Naive thymus-derived CD4-positive, alpha-beta T cell (primary cell): ENCODE measurements at regions not wholly inside any gene's neighbourhood (a gene's known extent, or its start where the extent isn't known, plus 50 kb on each side); places are given as distances from the start of the nearest gene placed in this dataset.

ENCODE experiments used
- ATAC-seq: fragments of 150-1000 bp; cut with Tn5 transposase; 2 replicates; pipeline ENCODE4 v1.10.0; 2021; ENCODE audit warnings: mild to moderate bottlenecking, moderate library complexity
- CTCF ChIA-PET: fragments of 350-600 bp; sonication (Branson Sonifier 250); formaldehyde crosslinking; loops from one replicate; lab custom pipeline; 2021; ENCODE audit warnings: antibody characterized with exemption; lab: Charles Lee
- POLR2A ChIA-PET: fragments of 350-600 bp; sonication (Branson Sonifier 250); formaldehyde crosslinking; loops from one replicate; lab custom pipeline; 2021; ENCODE audit warnings: antibody characterized with exemption, inconsistent platforms; lab: Charles Lee
- DNase-seq, 9 donors: peaks; one replicate each; pipeline versions ENCODE4 v3.0.0 to v3.0.0-alpha.2; 2020 to 2022; ENCODE audit warnings: mixed read lengths in 1 of 9
- H3K27ac ChIP-seq: one replicate; pipeline ENCODE4 v1.7.0; 2013; ENCODE audit warnings: mild to moderate bottlenecking, low read depth, low read length, moderate library complexity
- H3K27me3 ChIP-seq, 2 donors: one replicate each; pipeline ENCODE4 v1.7.0; 2013; ENCODE audit warnings: low read length in 2 of 2, mild to moderate bottlenecking in 2 of 2, moderate library complexity in 2 of 2; ENCODE audit not compliant: control insufficient read depth in 2 of 2, insufficient read depth in 2 of 2
- H3K36me3 ChIP-seq, 3 experiments: 1 replicate in 2 of 3; 2 replicates in 1 of 3; pipeline ENCODE4 v1.7.0; 2013; ENCODE audit warnings: low read length in 3 of 3, mild to moderate bottlenecking in 3 of 3, moderate library complexity in 1 of 3; ENCODE audit not compliant: insufficient read depth in 3 of 3, control insufficient read depth in 2 of 3
- H3K4me1 ChIP-seq, 2 donors: one replicate each; pipeline ENCODE4 v1.7.0; 2013; ENCODE audit warnings: low read length in 2 of 2, mild to moderate bottlenecking in 2 of 2, moderate library complexity in 1 of 2; ENCODE audit not compliant: control insufficient read depth in 2 of 2, insufficient read depth in 2 of 2
- H3K4me3 ChIP-seq: 2 replicates; pipeline ENCODE4 v1.7.0; 2013; ENCODE audit warnings: mild to moderate bottlenecking, low read length
- H3K9me3 ChIP-seq, 3 experiments: 1 replicate in 2 of 3; 2 replicates in 1 of 3; pipeline ENCODE4 v1.7.0; 2013; ENCODE audit warnings: low read length in 3 of 3; ENCODE audit not compliant: control insufficient read depth in 2 of 3
- H3K27ac Mint-ChIP-seq, 9 donors: one replicate each; pipeline ENCODE4 v1.8.0; 2020 to 2022; ENCODE audit warnings: mixed read lengths in 9 of 9, mild to moderate bottlenecking in 8 of 9, moderate library complexity in 5 of 9, inconsistent platforms in 2 of 9
- H3K27me3 Mint-ChIP-seq, 5 donors: one replicate each; pipeline ENCODE4 v1.8.0; 2021 to 2022; ENCODE audit warnings: mixed read lengths in 5 of 5, mild to moderate bottlenecking in 1 of 5
- H3K36me3 Mint-ChIP-seq, 5 donors: one replicate each; pipeline ENCODE4 v1.8.0; 2020 to 2022; ENCODE audit warnings: mixed read lengths in 5 of 5, mild to moderate bottlenecking in 3 of 5, inconsistent platforms in 1 of 5
- H3K4me1 Mint-ChIP-seq, 7 donors: one replicate each; pipeline ENCODE4 v1.8.0; 2020 to 2022; ENCODE audit warnings: mixed read lengths in 7 of 7, mild to moderate bottlenecking in 3 of 7, inconsistent platforms in 1 of 7
- H3K4me3 Mint-ChIP-seq, 10 donors: one replicate each; pipeline ENCODE4 v1.8.0; 2020 to 2022; ENCODE audit warnings: mild to moderate bottlenecking in 10 of 10, mixed read lengths in 10 of 10, moderate library complexity in 6 of 10, inconsistent platforms in 2 of 10
- H3K9me3 Mint-ChIP-seq, 11 donors: one replicate each; pipeline ENCODE4 v1.8.0; 2020 to 2022; ENCODE audit warnings: mixed read lengths in 11 of 11, mild to moderate bottlenecking in 4 of 11, inconsistent platforms in 1 of 11, moderate library complexity in 1 of 11
- intact Hi-C, 2 donors: fragments of 100-400 bp; cut with micrococcal nuclease; formaldehyde crosslinking; loops; one replicate each; pipeline ENCODE4 v1.15.1; 2023

DNA sequence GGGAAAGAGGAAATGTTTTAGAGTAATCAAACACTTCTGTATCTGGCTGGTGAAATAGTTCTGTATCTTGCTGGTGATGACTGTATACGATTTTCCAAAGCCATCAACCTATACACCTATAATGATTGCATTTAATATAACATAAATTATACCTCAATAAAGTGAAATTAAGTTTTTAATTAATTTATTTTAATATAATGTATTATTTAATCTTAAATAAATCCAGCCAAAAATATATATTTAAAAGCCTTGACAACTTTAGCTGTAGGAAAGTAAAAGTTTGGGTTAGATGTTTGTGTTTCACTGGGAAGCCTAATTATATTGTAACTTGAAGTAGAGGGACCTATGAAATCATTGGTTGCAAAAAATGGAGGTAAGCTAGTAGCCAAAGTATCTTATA lies 654.8 kb upstream of the MIS18BP1 start:
- POLR2A ChIA-PET: no interaction called here
- no peaks in the 10 kb centered on the region for H3K4me1 ChIP-seq
- ATAC-seq (no peak), DNase-seq (no peak)
- H3K9me3 Mint-ChIP-seq: peaks cover 0 to 8% (median 3%) of the 10 kb centered on the region in 11 donors
- H3K27ac ChIP-seq: no peak overlapping the region
- no peaks in the 10 kb centered on the region for H3K36me3 Mint-ChIP-seq
- intact Hi-C loops: no loop called here
- H3K36me3 ChIP-seq: no peaks in the 10 kb centered on the region
- CTCF ChIA-PET: no interaction called here
- H3K27me3 Mint-ChIP-seq: no peaks in the 10 kb centered on the region
- peaks cover 0 to 3% (median 0%) of the 10 kb centered on the region in 3 experiments for H3K9me3 ChIP-seq
- H3K4me3 Mint-ChIP-seq: no peak overlapping the region
- no peak overlapping the region for H3K4me3 ChIP-seq
- no peak overlapping the region for H3K27ac Mint-ChIP-seq
- H3K27me3 ChIP-seq: no peaks in the 10 kb centered on the region
- no peaks in the 10 kb centered on the region for H3K4me1 Mint-ChIP-seq

DNA sequence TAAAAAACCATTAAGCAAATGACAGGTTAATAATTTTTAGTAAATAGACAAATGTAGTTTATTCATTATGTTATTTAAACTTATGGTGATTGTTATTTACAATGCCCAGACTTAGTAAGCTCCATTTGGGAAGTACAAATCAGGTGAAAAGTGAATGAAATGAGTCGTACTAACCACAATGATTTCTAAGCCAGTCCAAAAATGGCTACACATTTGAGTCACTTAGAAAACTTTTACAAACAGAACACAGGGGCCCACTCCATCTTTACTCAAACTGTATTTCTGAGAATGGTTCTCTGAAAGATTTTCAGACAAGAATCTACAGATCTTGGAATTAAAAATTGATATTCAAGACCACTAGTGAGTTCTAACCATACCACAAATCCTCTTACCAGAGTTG lies 653.3 kb upstream of the MIS18BP1 start:
- Mint-ChIP-seq H3K27ac (no peak overlapping the region), H3K27me3 (no peaks in the 10 kb centered on the region), H3K36me3 (no peaks in the 10 kb centered on the region), H3K4me3 (no peak overlapping the region), H3K4me1 (no peaks in the 10 kb centered on the region), H3K9me3 (peaks cover 0 to 5% (median 3%) of the 10 kb centered on the region in 11 donors)
- intact Hi-C loops: no loop called here
- no peak overlapping the region for H3K4me3 ChIP-seq
- H3K36me3 ChIP-seq: no peaks in the 10 kb centered on the region
- POLR2A ChIA-PET: no interaction called here
- H3K4me1 ChIP-seq: no peaks in the 10 kb centered on the region
- peaks cover 0 to 3% (median 0%) of the 10 kb centered on the region in 3 experiments for H3K9me3 ChIP-seq
- CTCF ChIA-PET: no interaction called here
- no peak overlapping the region for H3K27ac ChIP-seq
- DNase-seq (no peak), ATAC-seq (no peak)
- H3K27me3 ChIP-seq: no peaks in the 10 kb centered on the region

DNA sequence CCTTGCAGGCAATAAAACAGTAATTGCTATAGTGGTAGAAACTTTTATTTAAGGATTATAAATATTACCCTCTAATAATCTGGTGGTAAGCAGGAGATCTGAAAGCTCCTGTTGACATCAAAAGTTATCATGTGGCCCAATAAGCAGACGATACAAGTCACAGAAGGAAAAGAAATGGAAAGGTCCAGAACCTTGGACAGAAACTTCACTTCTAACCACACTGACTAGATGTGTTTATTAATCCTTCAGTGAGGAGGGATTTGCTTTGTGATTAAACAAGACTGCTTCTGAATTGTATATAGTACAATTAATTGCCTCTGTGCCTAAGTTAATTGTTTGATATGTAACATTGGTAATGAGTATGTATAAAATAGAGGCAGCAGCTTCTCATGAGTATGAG lies 652.7 kb upstream of the MIS18BP1 start:
- Mint-ChIP-seq H3K27ac (no peak overlapping the region), H3K4me1 (no peaks in the 10 kb centered on the region), H3K4me3 (no peak overlapping the region), H3K27me3 (no peaks in the 10 kb centered on the region), H3K9me3 (peaks cover 0 to 4% (median 2%) of the 10 kb centered on the region in 11 donors), H3K36me3 (no peaks in the 10 kb centered on the region)
- H3K27ac ChIP-seq: no peak overlapping the region
- no peaks in the 10 kb centered on the region for H3K4me1 ChIP-seq
- H3K4me3 ChIP-seq: no peak overlapping the region
- H3K27me3 ChIP-seq: no peaks in the 10 kb centered on the region
- peaks cover 0 to 3% (median 0%) of the 10 kb centered on the region in 3 experiments for H3K9me3 ChIP-seq
- no peaks in the 10 kb centered on the region for H3K36me3 ChIP-seq
- ChIA-PET POLR2A (no interaction called here), CTCF (no interaction called here)
- ATAC-seq (no peak), DNase-seq (no peak)
- intact Hi-C loops: no loop called here

- Histone ChIP-seq H3K27ac (no peak overlapping the region), H3K4me3 (no peak overlapping the region), H3K4me1 (no peaks in the 10 kb centered on the region), H3K9me3 (peaks cover 0 to 3% (median 0%) of the 10 kb centered on the region in 3 experiments), H3K27me3 (no peaks in the 10 kb centered on the region), H3K36me3 (no peaks in the 10 kb centered on the region)
- Mint-ChIP-seq H3K27me3 (no peaks in the 10 kb centered on the region), H3K4me3 (no peak overlapping the region), H3K4me1 (no peaks in the 10 kb centered on the region), H3K36me3 (no peaks in the 10 kb centered on the region), H3K9me3 (peaks cover 0 to 7% (median 3%) of the 10 kb centered on the region in 11 donors), H3K27ac (no peak overlapping the region)
- ATAC-seq (no peak), DNase-seq (no peak)
- ChIA-PET POLR2A (no interaction called here), CTCF (no interaction called here)
- intact Hi-C loops: no loop called here
These were observed 651.3 kb upstream of the MIS18BP1 start for GRCh38 chr14:45904314-45904713.

DNA sequence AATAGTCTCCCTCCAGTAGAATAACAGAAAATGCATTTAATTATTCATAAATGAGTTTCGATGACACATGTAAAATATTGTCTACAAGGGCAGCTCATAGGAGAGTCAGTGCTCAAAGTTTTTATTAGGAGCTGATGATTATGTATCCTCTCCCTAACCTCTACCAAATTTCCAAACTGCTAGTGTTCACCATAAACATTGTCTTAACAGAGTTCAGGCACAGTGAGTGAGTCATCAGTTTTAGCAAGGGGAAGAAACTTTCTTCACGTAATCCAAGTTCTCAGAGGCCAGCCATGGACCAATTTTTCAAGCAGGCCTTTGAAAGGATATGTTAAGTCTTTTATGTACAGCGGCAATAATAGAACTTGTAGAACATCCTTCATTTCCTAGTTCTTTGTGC lies 649.2 kb upstream of the MIS18BP1 start:
- no peak overlapping the region for H3K27ac ChIP-seq
- no peak for DNase-seq
- no peaks in the 10 kb centered on the region for H3K4me1 ChIP-seq
- POLR2A ChIA-PET: no interaction called here
- no peaks in the 10 kb centered on the region for H3K9me3 ChIP-seq
- H3K4me3 ChIP-seq: no peak overlapping the region
- H3K9me3 Mint-ChIP-seq: peaks cover 0 to 14% (median 3%) of the 10 kb centered on the region in 11 donors
- ATAC-seq: no peak
- no peaks in the 10 kb centered on the region for H3K27me3 ChIP-seq
- H3K4me3 Mint-ChIP-seq: no peak overlapping the region
- H3K36me3 ChIP-seq: no peaks in the 10 kb centered on the region
- H3K36me3 Mint-ChIP-seq: no peaks in the 10 kb centered on the region
- H3K27ac Mint-ChIP-seq: no peak overlapping the region
- CTCF ChIA-PET: no interaction called here
- no peaks in the 10 kb centered on the region for H3K27me3 Mint-ChIP-seq
- H3K4me1 Mint-ChIP-seq: no peaks in the 10 kb centered on the region
- intact Hi-C loops: no loop called here

DNA sequence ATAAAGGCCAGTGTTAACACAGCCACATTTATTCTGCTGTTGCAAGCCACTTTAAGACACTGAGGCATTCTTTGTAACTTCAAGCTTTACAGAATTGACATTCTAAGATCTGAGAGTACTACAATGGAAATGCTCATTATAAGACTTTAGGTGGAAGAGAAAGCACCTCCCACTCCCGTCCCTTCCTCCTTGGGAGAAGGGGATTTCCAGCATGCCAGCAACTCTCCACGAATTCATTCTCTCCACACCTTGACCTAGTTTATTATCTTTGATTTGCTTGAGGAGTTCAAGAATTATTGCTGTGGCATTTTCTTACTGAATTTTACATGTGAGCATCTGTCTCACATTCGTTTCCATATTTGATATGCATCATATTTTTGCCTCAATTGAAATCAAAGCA lies 644.4 kb upstream of the MIS18BP1 start:
- H3K4me3 Mint-ChIP-seq: no peak overlapping the region
- H3K4me3 ChIP-seq: no peak overlapping the region
- intact Hi-C loops: no loop called here
- no peaks in the 10 kb centered on the region for H3K27me3 Mint-ChIP-seq
- H3K27ac Mint-ChIP-seq: no peak overlapping the region
- no peaks in the 10 kb centered on the region for H3K36me3 ChIP-seq
- H3K9me3 Mint-ChIP-seq: peaks cover 0 to 14% (median 2%) of the 10 kb centered on the region in 11 donors
- H3K4me1 ChIP-seq: no peaks in the 10 kb centered on the region
- no peak overlapping the region for H3K27ac ChIP-seq
- no peaks in the 10 kb centered on the region for H3K27me3 ChIP-seq
- DNase-seq: no peak
- ATAC-seq: no peak
- no peaks in the 10 kb centered on the region for H3K4me1 Mint-ChIP-seq
- ChIA-PET CTCF (no interaction called here), POLR2A (no interaction called here)
- H3K9me3 ChIP-seq: no peaks in the 10 kb centered on the region
- H3K36me3 Mint-ChIP-seq: no peaks in the 10 kb centered on the region

GRCh38 chr14:45893127-45893526 lies 640.1 kb upstream of the MIS18BP1 start:
- ChIA-PET POLR2A (no interaction called here), CTCF (no interaction called here)
- no peaks in the 10 kb centered on the region for H3K36me3 ChIP-seq
- Mint-ChIP-seq H3K27me3 (peaks cover 0 to 3% (median 0%) of the 10 kb centered on the region in 5 donors), H3K9me3 (peaks cover 0 to 20% (median 10%) of the 10 kb centered on the region in 11 donors), H3K27ac (no peak overlapping the region), H3K4me1 (no peaks in the 10 kb centered on the region), H3K36me3 (peaks cover 0 to 8% (median 0%) of the 10 kb centered on the region in 5 donors), H3K4me3 (no peak overlapping the region)
- no peaks in the 10 kb centered on the region for H3K9me3 ChIP-seq
- ATAC-seq: no peak
- no peak for DNase-seq
- H3K27ac ChIP-seq: no peak overlapping the region
- no peak overlapping the region for H3K4me3 ChIP-seq
- no peaks in the 10 kb centered on the region for H3K27me3 ChIP-seq
- intact Hi-C loops: no loop called here
- no peaks in the 10 kb centered on the region for H3K4me1 ChIP-seq
